ENCODE measurements at regions not wholly inside any gene's neighbourhood (a gene's known extent, or its start where the extent isn't known, plus 50 kb on each side); places are given as distances from the start of the nearest gene placed in this dataset.

DNA sequence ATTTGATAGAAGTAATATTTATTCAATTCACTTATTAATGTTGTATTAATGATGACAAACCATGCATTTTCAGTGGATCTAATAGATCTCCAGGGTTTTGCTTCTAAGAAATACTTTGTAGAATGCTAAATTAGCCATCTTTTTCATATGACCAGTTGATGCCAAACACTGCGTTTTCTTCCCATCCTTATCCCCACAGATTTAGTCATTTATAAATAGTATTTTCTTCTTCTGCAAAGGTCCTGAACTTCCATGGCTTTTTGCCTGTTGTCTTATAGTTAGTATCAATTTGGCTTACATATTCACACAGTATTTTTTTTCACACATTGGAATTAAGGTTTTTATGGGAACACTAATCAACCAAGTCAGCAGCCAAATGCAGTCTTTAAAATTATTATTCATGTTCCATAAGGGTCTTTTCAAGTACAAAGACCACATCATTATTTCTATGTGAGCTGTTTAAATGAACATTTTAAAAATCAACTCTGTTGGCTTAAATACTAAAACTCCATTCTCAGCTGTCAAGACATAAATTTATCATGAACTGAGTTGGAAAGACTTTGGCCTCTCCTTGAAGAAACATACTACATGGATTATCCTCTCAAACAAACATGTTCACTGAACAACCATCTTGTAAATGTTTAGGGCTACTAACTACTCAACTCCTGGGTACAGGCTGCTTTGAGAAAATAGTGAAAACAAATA, 1278.4 kb upstream of the FLRT2 start:
- TF ChIP-seq EZH2 (IDR thresholded peaks at IDR 0.05; ENCODE audit: borderline replicate concordance, low read depth, low read length, severe bottlenecking) (no peak), GATA2 (IDR thresholded peaks at IDR 0.05; ENCODE audit: insufficient read depth, insufficient read length, low read depth, low read length) (no peak), POLR2AphosphoS5 (IDR thresholded peaks at IDR 0.05; ENCODE audit: insufficient read depth, low read depth, low read length) (no peak), FOS (IDR thresholded peaks at IDR 0.05; ENCODE audit: borderline replicate concordance, insufficient read depth, low read length) (no peak), MYC (IDR thresholded peaks at IDR 0.05; ENCODE audit: low read depth, low read length) (no peak), JUN (IDR thresholded peaks at IDR 0.05; ENCODE audit: borderline replicate concordance, insufficient read depth, insufficient read length, low read depth) (no peak), POLR2A (IDR thresholded peaks at IDR 0.05; ENCODE audit: low read depth, low read length) (no peak)
- TF ChIP-seq, protein P1, sequence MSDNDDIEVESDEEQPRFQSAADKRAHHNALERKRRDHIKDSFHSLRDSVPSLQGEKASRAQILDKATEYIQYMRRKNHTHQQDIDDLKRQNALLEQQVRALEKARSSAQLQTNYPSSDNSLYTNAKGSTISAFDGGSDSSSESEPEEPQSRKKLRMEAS (IDR thresholded peaks at IDR 0.05; ENCODE audit: insufficient read depth, insufficient read length), result no peak
- TF ChIP-seq, protein P2, sequence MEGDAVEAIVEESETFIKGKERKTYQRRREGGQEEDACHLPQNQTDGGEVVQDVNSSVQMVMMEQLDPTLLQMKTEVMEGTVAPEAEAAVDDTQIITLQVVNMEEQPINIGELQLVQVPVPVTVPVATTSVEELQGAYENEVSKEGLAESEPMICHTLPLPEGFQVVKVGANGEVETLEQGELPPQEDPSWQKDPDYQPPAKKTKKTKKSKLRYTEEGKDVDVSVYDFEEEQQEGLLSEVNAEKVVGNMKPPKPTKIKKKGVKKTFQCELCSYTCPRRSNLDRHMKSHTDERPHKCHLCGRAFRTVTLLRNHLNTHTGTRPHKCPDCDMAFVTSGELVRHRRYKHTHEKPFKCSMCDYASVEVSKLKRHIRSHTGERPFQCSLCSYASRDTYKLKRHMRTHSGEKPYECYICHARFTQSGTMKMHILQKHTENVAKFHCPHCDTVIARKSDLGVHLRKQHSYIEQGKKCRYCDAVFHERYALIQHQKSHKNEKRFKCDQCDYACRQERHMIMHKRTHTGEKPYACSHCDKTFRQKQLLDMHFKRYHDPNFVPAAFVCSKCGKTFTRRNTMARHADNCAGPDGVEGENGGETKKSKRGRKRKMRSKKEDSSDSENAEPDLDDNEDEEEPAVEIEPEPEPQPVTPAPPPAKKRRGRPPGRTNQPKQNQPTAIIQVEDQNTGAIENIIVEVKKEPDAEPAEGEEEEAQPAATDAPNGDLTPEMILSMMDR (IDR thresholded peaks at IDR 0.05; ENCODE audit: extremely low read depth in 1 of 2, insufficient read depth in 1 of 2, low read depth in 1 of 2, low read length in 2 of 2), result no peak
- ChIA-PET POLR2A (interaction anchor here (1.6 kb wide), 1 partner anchor 1278 kb away, joined by 10 read pairs; the partner anchor contains the start of gene FLRT2), CTCF (interaction anchor here (0.9 to 3.2 kb wide), 2 partner anchors 79 to 1277 kb away, joined by 4 to 15 read pairs; partner anchors contain the start of gene FLRT2)

More for the DNA sequence above, 1278.4 kb upstream of the FLRT2 start:
- Histone ChIP-seq H3K36me3 (ENCODE audit: control insufficient read depth in 2 of 2, extremely low read depth in 1 of 2, insufficient read depth in 2 of 2, low read length in 2 of 2) (no peaks in the 10 kb centered on the region), H3K9ac (replicated peaks; ENCODE audit: extremely low read depth, insufficient read depth, low read length) (no peak overlapping the region), H3K27me3 (ENCODE audit: control insufficient read depth in 2 of 2, insufficient read depth in 2 of 2, low read length in 2 of 2) (no peaks in the 10 kb centered on the region), H3K79me2 (ENCODE audit: control insufficient read depth, insufficient read depth, low read length) (no peaks in the 10 kb centered on the region), H3K9me1 (replicated peaks; ENCODE audit: control insufficient read depth, extremely low read depth, insufficient read depth, low read length) (no peaks in the 10 kb centered on the region), H3K27ac (ENCODE audit: insufficient read depth, low read depth, low read length) (peak overlapping the region; percentile 81), H3K4me3 (replicated peaks in 1 of 3; ENCODE audit: insufficient read depth in 1 of 3, low read depth in 1 of 3, low read length in 3 of 3) (no peak overlapping the region), H3K9me3 (replicated peaks; ENCODE audit: control insufficient read depth, insufficient read depth, low read length) (no peaks in the 10 kb centered on the region), H3K4me2 (ENCODE audit: insufficient read depth, low read length) (peak overlapping the region; percentile 70), H2AFZ (ENCODE audit: low read depth, low read length) (no peak overlapping the region), H3K4me1 (ENCODE audit: control insufficient read depth, extremely low read depth, insufficient read depth, low read length) (peaks cover 55% of the 10 kb centered on the region), H4K20me1 (replicated peaks; ENCODE audit: control insufficient read depth, extremely low read depth, insufficient read depth, low read length) (no peaks in the 10 kb centered on the region)
- intact Hi-C loops (cut with micrococcal nuclease), result loop anchor here (1.0 to 5.0 kb wide), 10 partner anchors 107 to 1219 kb away; no protein-coding TSS in a partner anchor
- no TSS peak for BruUV-seq (replicated peaks)
- dilution Hi-C loops (cut with MboI; ENCODE audit: extremely low pct_ligation_motif_present, low sequenced_read_pairs), result no loop called here
- FAIRE-seq (no peak), DNase-seq (ENCODE audit: low read depth, low spot score) (peak; percentile 47)
